Breast epithelium (tissue), 4 donors: ENCODE measurements at regions not wholly inside any gene's neighbourhood (a gene's known extent, or its start where the extent isn't known, plus 50 kb on each side); places are given as distances from the start of the nearest gene placed in this dataset.

ENCODE experiments used
- DNase-seq, 2 donors: peaks; one replicate each; pipeline ENCODE4 v3.0.0-alpha.2; 2019; ENCODE audit warnings: low spot score in 2 of 2
- H3K27ac ChIP-seq, 2 donors: fragments of 200-600 bp; sonication (generic) in 1 of 2; one replicate each; pipeline ENCODE4 v1.5.1; 2016 to 2019; ENCODE audit warnings: mild to moderate bottlenecking in 1 of 2
- H3K27me3 ChIP-seq, 2 donors: fragments of 200-600 bp; sonication (generic) in 1 of 2; one replicate each; pipeline versions ENCODE4 v1.5.1 to v1.6.0; 2017 to 2019; ENCODE audit warnings: control low read depth in 1 of 2, mild to moderate bottlenecking in 1 of 2
- H3K36me3 ChIP-seq: fragments of 200-600 bp; one replicate; pipeline ENCODE4 v1.5.1; 2019
- H3K4me1 ChIP-seq, 2 donors: fragments of 200-600 bp; sonication (generic); one replicate each; pipeline ENCODE4 v1.5.1; 2016 to 2019; ENCODE audit warnings: control low read depth in 1 of 2
- H3K4me3 ChIP-seq, 3 donors: fragments of 200-600 bp; sonication (generic); 1 replicate in 2 of 3; 2 replicates in 1 of 3; pipeline ENCODE4 v1.5.1; 2016 to 2019; ENCODE audit warnings: mild to moderate bottlenecking in 3 of 3, moderate library complexity in 2 of 3
- H3K9me3 ChIP-seq, 2 donors: fragments of 200-600 bp; sonication (generic) in 1 of 2; one replicate each; pipeline ENCODE4 v1.5.1; 2016 to 2019; ENCODE audit warnings: control low read depth in 1 of 2
- CTCF ChIP-seq, 3 donors: fragments of 450-650 bp; IDR thresholded peaks; one replicate each; pipeline ENCODE4 v1.5.1; 2016 to 2017; ENCODE audit warnings: antibody characterized with exemption in 3 of 3, mild to moderate bottlenecking in 3 of 3, moderate library complexity in 3 of 3
- POLR2A ChIP-seq: fragments of 450-650 bp; IDR thresholded peaks from one replicate; pipeline ENCODE4 v1.6.1; 2016; ENCODE audit warnings: antibody characterized with exemption, mild to moderate bottlenecking, moderate library complexity
- POLR2AphosphoS5 ChIP-seq, 3 donors: sonication (generic); formaldehyde crosslinking; IDR thresholded peaks; one replicate each; pipeline ENCODE4 v1.6.1; 2017; ENCODE audit warnings: antibody characterized with exemption in 3 of 3
- intact Hi-C: fragments of 100-400 bp; cut with DNase I; formaldehyde crosslinking; loops from one replicate; pipeline ENCODE4 v1.15.1; 2023; ENCODE audit warnings: low total_unique reads

GRCh38 chr7:64099656-64100531, 54.7 kb downstream of the ZNF727 start:
- no peaks in the 10 kb centered on the region for H3K36me3 ChIP-seq
- intact Hi-C loops, result no loop called here
- H3K4me1 ChIP-seq, result no peaks in the 10 kb centered on the region
- no peak overlapping the region for H3K4me3 ChIP-seq
- no peaks in the 10 kb centered on the region for H3K27me3 ChIP-seq
- DNase-seq, result peak in 1 of 2 donors; percentile 38
- peaks cover 43 to 69% of the 10 kb centered on the region in 2 donors for H3K9me3 ChIP-seq
- H3K27ac ChIP-seq, result no peak overlapping the region
- TF ChIP-seq POLR2AphosphoS5 (IDR thresholded peaks at IDR 0.05), result no peak
- no peak for TF ChIP-seq CTCF (IDR thresholded peaks at IDR 0.05)
- TF ChIP-seq POLR2A, result no peak

- TF ChIP-seq POLR2AphosphoS5 (IDR thresholded peaks at IDR 0.05), result no peak
- no peak for TF ChIP-seq POLR2A
- no peak for TF ChIP-seq CTCF (IDR thresholded peaks at IDR 0.05)
- peaks cover 29 to 64% of the 10 kb centered on the region in 2 donors for H3K9me3 ChIP-seq
These were observed 56.1 kb downstream of the ZNF727 start for GRCh38 chr7:64101126-64101942.

GRCh38 chr7:64101943-64102655, 56.9 kb downstream of the ZNF727 start:
- peak in 1 of 2 donors; percentile 2 for DNase-seq
- Histone ChIP-seq H3K4me3 (no peak overlapping the region), H3K27me3 (no peaks in the 10 kb centered on the region), H3K4me1 (no peaks in the 10 kb centered on the region), H3K36me3 (no peaks in the 10 kb centered on the region), H3K27ac (no peak overlapping the region), H3K9me3 (peaks cover 21 to 56% of the 10 kb centered on the region in 2 donors)
- intact Hi-C loops, result no loop called here
- TF ChIP-seq POLR2AphosphoS5 (IDR thresholded peaks at IDR 0.05) (no peak), CTCF (IDR thresholded peaks at IDR 0.05) (no peak)

More at GRCh38 chr7:64101126-64101942, 56.1 kb downstream of the ZNF727 start:
- Histone ChIP-seq H3K4me3 (no peak overlapping the region), H3K36me3 (no peaks in the 10 kb centered on the region), H3K4me1 (no peaks in the 10 kb centered on the region), H3K27ac (no peak overlapping the region), H3K27me3 (no peaks in the 10 kb centered on the region)
- peak in 1 of 2 donors; percentile 45 for DNase-seq
- intact Hi-C loops, result no loop called here

GRCh38 chr7:64102656-64103400, 57.6 kb downstream of the ZNF727 start:
- Histone ChIP-seq H3K4me1 (no peaks in the 10 kb centered on the region), H3K4me3 (no peak overlapping the region), H3K27ac (no peak overlapping the region), H3K9me3 (peaks cover 14 to 49% of the 10 kb centered on the region in 2 donors), H3K27me3 (no peaks in the 10 kb centered on the region), H3K36me3 (no peaks in the 10 kb centered on the region)
- intact Hi-C loops, result no loop called here
- peak in 1 of 2 donors; percentile 33 for DNase-seq
- TF ChIP-seq CTCF (IDR thresholded peaks at IDR 0.05), result no peak
- no peak for TF ChIP-seq POLR2A
- TF ChIP-seq POLR2AphosphoS5 (IDR thresholded peaks at IDR 0.05), result no peak
